22Rv1 (cell line): ENCODE measurements at regions not wholly inside any gene's neighbourhood (a gene's known extent, or its start where the extent isn't known, plus 50 kb on each side); places are given as distances from the start of the nearest gene placed in this dataset.

Source experiments
- CTCF ChIP-seq: fragments of 450-650 bp; IDR thresholded peaks from 2 replicates; pipeline ENCODE4 v1.5.1; 2017; ENCODE audit warnings: mild to moderate bottlenecking
- ZFX ChIP-seq: fragments of 450-650 bp; IDR thresholded peaks from 2 replicates; pipeline ENCODE4 v1.6.1; 2017; ENCODE audit warnings: antibody characterized with exemption, borderline replicate concordance

- TF ChIP-seq CTCF (no peak), ZFX (no peak)
Measured at GRCh38 chr2:200757399-200757798, 54.3 kb upstream of the BZW1 start.
